H1 (cell line): ENCODE measurements at regions not wholly inside any gene's neighbourhood (a gene's known extent, or its start where the extent isn't known, plus 50 kb on each side); places are given as distances from the start of the nearest gene placed in this dataset.

Experiments
- CTCF ChIA-PET: fragments of 300-600 bp; sonication (Branson Sonifier 250); formaldehyde crosslinking; loops from one replicate; lab custom pipeline; 2021; ENCODE audit not compliant: partially characterized antibody; lab: Charles Lee
- POLR2A ChIA-PET: fragments of 300-600 bp; sonication (Branson Sonifier 250); formaldehyde crosslinking; loops from one replicate; lab custom pipeline; 2021; ENCODE audit warnings: inconsistent platforms; ENCODE audit not compliant: partially characterized antibody; lab: Charles Lee
- DNase-seq, 2 experiments: peaks; one replicate each; pipeline versions ENCODE4 v3.0.0 to v3.0.0-alpha.2; 2010 to 2022; ENCODE audit warnings: low spot score in 2 of 2, low read depth in 1 of 2, mixed read lengths in 1 of 2
- FAIRE-seq: peaks from 2 replicates; lab custom pipeline; 2011; peaks lifted over from hg19 to GRCh38; lab: Jason Lieb, UNC
- H2AFZ ChIP-seq: 2 replicates; pipeline ENCODE4 v1.8.1; 2012; ENCODE audit warnings: low read length, inconsistent platforms
- H2AK5ac ChIP-seq: 2 replicates; pipeline ENCODE4 v1.6.1; 2013; ENCODE audit warnings: low read depth, low read length
- H2BK120ac ChIP-seq: replicated peaks from 2 replicates; pipeline ENCODE3; 2013; ENCODE audit warnings: low read depth, low read length, inconsistent platforms
- H2BK12ac ChIP-seq: 2 replicates; pipeline ENCODE4 v1.6.1; 2013; ENCODE audit warnings: low read depth, low read length
- H2BK15ac ChIP-seq: 2 replicates; pipeline ENCODE4 v1.6.1; 2013; ENCODE audit warnings: low read length
- H2BK20ac ChIP-seq: 2 replicates; pipeline ENCODE4 v1.6.1; 2013; ENCODE audit warnings: low read length
- H2BK5ac ChIP-seq: 2 replicates; pipeline ENCODE4 v1.6.1; 2013; ENCODE audit warnings: low read depth, low read length
- H3K14ac ChIP-seq: 2 replicates; pipeline ENCODE4 v1.6.1; 2013; ENCODE audit warnings: inconsistent platforms; ENCODE audit not compliant: insufficient read length
- H3K18ac ChIP-seq: 2 replicates; pipeline ENCODE4 v1.6.1; 2013; ENCODE audit warnings: low read length; ENCODE audit errors: extremely low read depth
- H3K23ac ChIP-seq: 2 replicates; pipeline ENCODE4 v1.6.1; 2013; ENCODE audit warnings: inconsistent platforms; ENCODE audit not compliant: insufficient read length
- H3K23me2 ChIP-seq: 2 replicates; pipeline ENCODE4 v1.6.1; 2013; ENCODE audit warnings: low read depth, low read length
- H3K27ac ChIP-seq: 2 replicates; pipeline ENCODE4 v1.6.1; 2011; ENCODE audit warnings: low read depth, low read length, inconsistent platforms
- H3K27me3 ChIP-seq, 4 experiments: replicated peaks in 1 of 4; 1 replicate in 1 of 4; 2 replicates in 3 of 4; pipeline versions ENCODE4 v1.6.1 to v1.8.1; 2011 to 2013; ENCODE audit warnings: low read length in 3 of 4, mild to moderate bottlenecking in 3 of 4, inconsistent platforms in 2 of 4, mixed read lengths in 2 of 4, moderate library complexity in 1 of 4; ENCODE audit not compliant: control insufficient read depth in 3 of 4, insufficient read depth in 3 of 4; ENCODE audit errors: extremely low read depth in 1 of 4
- H3K36me3 ChIP-seq, 4 experiments: 2 replicates each; pipeline versions ENCODE4 v1.6.1 to v1.8.1; 2011 to 2013; ENCODE audit warnings: mild to moderate bottlenecking in 4 of 4, low read length in 3 of 4, moderate library complexity in 2 of 4, control low read depth in 1 of 4, inconsistent platforms in 1 of 4; ENCODE audit not compliant: insufficient read depth in 4 of 4, control insufficient read depth in 2 of 4
- H3K4ac ChIP-seq: replicated peaks from 2 replicates; pipeline ENCODE3; 2013; ENCODE audit warnings: low read length, low read depth, mixed read lengths, inconsistent platforms; ENCODE audit not compliant: insufficient read length
- H3K4me1 ChIP-seq, 4 experiments: replicated peaks in 1 of 4; 1 replicate in 1 of 4; 2 replicates in 3 of 4; pipeline versions ENCODE4 v1.6.1 to v1.8.1; 2011 to 2013; ENCODE audit warnings: low read length in 3 of 4, inconsistent platforms in 2 of 4, mixed read lengths in 1 of 4; ENCODE audit not compliant: insufficient read depth in 4 of 4, control insufficient read depth in 3 of 4
- H3K4me2 ChIP-seq, 2 experiments: 2 replicates each; pipeline versions ENCODE4 v1.6.1 to v1.8.1; 2011 to 2013; ENCODE audit warnings: low read depth in 2 of 2, low read length in 2 of 2, control low read depth in 1 of 2, inconsistent platforms in 1 of 2, mild to moderate bottlenecking in 1 of 2; ENCODE audit not compliant: insufficient read depth in 1 of 2
- H3K4me3 ChIP-seq, 4 experiments: fragments of 200-600, 300-600 bp in 1 of 4; sonication (generic), shearing (Covaris generic), sonication (Bioruptor Twin) in 1 of 4; 2 replicates each; pipeline versions ENCODE4 v1.5.1 to v1.8.1; 2011 to 2016; ENCODE audit warnings: low read length in 4 of 4, low read depth in 3 of 4, control low read depth in 2 of 4, inconsistent platforms in 2 of 4, mild to moderate bottlenecking in 2 of 4, mixed read lengths in 1 of 4, moderate library complexity in 1 of 4; ENCODE audit not compliant: insufficient read depth in 2 of 4; ENCODE audit errors: extremely low read depth in 1 of 4
- H3K56ac ChIP-seq: replicated peaks from 2 replicates; pipeline ENCODE3; 2013; ENCODE audit warnings: low read depth, mild to moderate bottlenecking, mixed read lengths, low read length, inconsistent platforms; ENCODE audit not compliant: insufficient read length
- H3K79me1 ChIP-seq: 2 replicates; pipeline ENCODE4 v1.6.1; 2013; ENCODE audit warnings: low read depth, low read length, control low read depth
- H3K79me2 ChIP-seq, 2 experiments: 2 replicates each; pipeline versions ENCODE4 v1.6.1 to v1.8.1; 2012 to 2013; ENCODE audit warnings: low read length in 2 of 2, mild to moderate bottlenecking in 2 of 2, inconsistent platforms in 1 of 2; ENCODE audit not compliant: insufficient read depth in 2 of 2, control insufficient read depth in 1 of 2
- H3K9ac ChIP-seq, 4 experiments: replicated peaks in 1 of 4; 1 replicate in 1 of 4; 2 replicates in 3 of 4; pipeline versions ENCODE4 v1.6.1 to v1.8.1; 2011 to 2013; ENCODE audit warnings: low read depth in 3 of 4, low read length in 3 of 4, control low read depth in 2 of 4, mild to moderate bottlenecking in 2 of 4, moderate library complexity in 2 of 4, inconsistent platforms in 1 of 4; ENCODE audit errors: extremely low read depth in 1 of 4
- H3K9me3 ChIP-seq, 2 experiments: 2 replicates each; pipeline versions ENCODE4 v1.6.1 to v1.8.1; 2012 to 2013; ENCODE audit warnings: mild to moderate bottlenecking in 2 of 2, moderate library complexity in 2 of 2, control low read depth in 1 of 2, inconsistent platforms in 1 of 2, low read depth in 1 of 2, low read length in 1 of 2, mixed read lengths in 1 of 2; ENCODE audit not compliant: insufficient read depth in 2 of 2
- H4K20me1 ChIP-seq, 2 experiments: replicated peaks in 1 of 2; 2 replicates each; pipeline versions ENCODE3 to v1.8.1; 2011 to 2013; ENCODE audit warnings: inconsistent platforms in 2 of 2, low read length in 2 of 2, mild to moderate bottlenecking in 1 of 2; ENCODE audit not compliant: insufficient read depth in 2 of 2, control insufficient read depth in 1 of 2
- H4K5ac ChIP-seq: 2 replicates; pipeline ENCODE4 v1.6.1; 2013; ENCODE audit warnings: low read length, low read depth, mixed read lengths, inconsistent platforms; ENCODE audit not compliant: insufficient read length
- H4K8ac ChIP-seq: 2 replicates; pipeline ENCODE4 v1.8.0; 2013; ENCODE audit warnings: mild to moderate bottlenecking, moderate library complexity, low read length, inconsistent platforms; ENCODE audit not compliant: insufficient read depth; ENCODE audit errors: extremely low read depth
- H4K91ac ChIP-seq: replicated peaks from 2 replicates; pipeline ENCODE3; 2013; ENCODE audit warnings: low read length, mixed read lengths, inconsistent platforms; ENCODE audit not compliant: insufficient read length
- ATF3 ChIP-seq: IDR thresholded peaks from 2 replicates; pipeline ENCODE4 v1.6.1; 2011; ENCODE audit warnings: low read depth, mild to moderate bottlenecking, low read length; ENCODE audit not compliant: insufficient read depth
- USF2 ChIP-seq: IDR thresholded peaks from 2 replicates; pipeline ENCODE4 v1.6.1; 2011; ENCODE audit warnings: low read length, improper control_type of control experiment
- WGBS, 2 experiments: shearing (Covaris generic) in 1 of 2; methylation state at CpG; one replicate each; pipeline versions ENCODE4 v1.1.6 to v1.1.7; 2013 to 2015; ENCODE audit warnings: low lambda C conversion rate in 2 of 2, mixed read lengths in 2 of 2, inconsistent platforms in 1 of 2, low coverage in 1 of 2, missing lambda C conversion rate in 1 of 2; ENCODE audit not compliant: insufficient replicate concordance in 2 of 2, insufficient coverage in 1 of 2, insufficient read length in 1 of 2; ENCODE audit errors: extremely low coverage in 1 of 2, missing lambda C conversion rate in 1 of 2; 5-methylcytosine and 5-hydroxymethylcytosine counted together

- no peak overlapping the region for H2AK5ac ChIP-seq
Observed at GRCh38 chr1:5662744-5663126, 329.5 kb downstream of the NPHP4 start.

More at GRCh38 chr1:5662744-5663126, 329.5 kb downstream of the NPHP4 start:
- Histone ChIP-seq H4K8ac (no peak overlapping the region; the same call in 1 of the 2 replicates), H3K36me3 (no peaks in the 10 kb centered on the region), H3K14ac (no peak overlapping the region), H3K9ac (no peak overlapping the region), H2BK15ac (no peak overlapping the region), H2AFZ (no peak overlapping the region), H3K23ac (no peak overlapping the region), H3K4me3 (no peak overlapping the region), H4K91ac (no peak overlapping the region), H4K20me1 (no peaks in the 10 kb centered on the region), H3K18ac (no peak overlapping the region), H2BK5ac (no peak overlapping the region), H3K79me2 (no peaks in the 10 kb centered on the region), H4K5ac (no peak overlapping the region), H3K4ac (no peak overlapping the region), H3K79me1 (no peaks in the 10 kb centered on the region), H2BK20ac (no peak overlapping the region), H3K27ac (no peak overlapping the region), H3K56ac (no peak overlapping the region), H2BK120ac (no peak overlapping the region), H2BK12ac (no peak overlapping the region), H3K9me3 (no peaks in the 10 kb centered on the region; a peak in 1 of 4 replicates), H3K4me1 (no peaks in the 10 kb centered on the region; a peak in 1 of 7 replicates), H3K27me3 (no peaks in the 10 kb centered on the region), H3K23me2 (no peaks in the 10 kb centered on the region), H3K4me2 (no peak overlapping the region)
- FAIRE-seq, result no peak
- TF ChIP-seq USF2, result no peak
- no peak for TF ChIP-seq ATF3
- DNase-seq, result no peak
- POLR2A ChIA-PET, result interaction anchor here (1.2 kb wide), 1 partner anchor 10 kb away, joined by 3 read pairs; no protein-coding TSS in a partner anchor
- CTCF ChIA-PET, result interaction anchor here (0.9 kb wide), 2 partner anchors 22 to 83 kb away, joined by 3 to 4 read pairs; no protein-coding TSS in a partner anchor
- WGBS, 2 experiments, result 90% methylated on average over 5 of the region's 5 CpGs; no CpG with 5 or more reads in 1 of the 2 experiments
